Large intestine (tissue), 3 donors: ENCODE measurements at regions not wholly inside any gene's neighbourhood (a gene's known extent, or its start where the extent isn't known, plus 50 kb on each side); places are given as distances from the start of the nearest gene placed in this dataset.
"Not testable (repeated sequence)": the region's sequence is repeated elsewhere in the genome, so short reads cannot be mapped to it uniquely, and the experiment has no call there.

Source experiments
- DNase-seq, 2 donors: peaks; one replicate each; pipeline versions ENCODE4 v3.0.0 to v3.0.0-alpha.2; 2013
- H3K27ac ChIP-seq: one replicate; pipeline ENCODE4 v1.5.1; 2013; ENCODE audit warnings: low read length
- H3K27me3 ChIP-seq: 2 replicates; pipeline ENCODE4 v1.6.1; 2013; ENCODE audit warnings: low read length; ENCODE audit not compliant: control insufficient read depth, insufficient read depth
- H3K36me3 ChIP-seq: 2 replicates; pipeline ENCODE4 v1.6.1; 2013; ENCODE audit warnings: low read length; ENCODE audit not compliant: control insufficient read depth, insufficient read depth
- H3K4me1 ChIP-seq: one replicate; pipeline ENCODE4 v1.6.1; 2013; ENCODE audit warnings: low read length; ENCODE audit not compliant: control insufficient read depth, insufficient read depth
- H3K4me3 ChIP-seq: one replicate; pipeline ENCODE4 v1.5.1; 2013; ENCODE audit warnings: low read length
- H3K9me3 ChIP-seq: one replicate; pipeline ENCODE4 v1.6.1; 2013; ENCODE audit warnings: mild to moderate bottlenecking, low read depth, low read length, moderate library complexity; ENCODE audit not compliant: control insufficient read depth
- WGBS: methylation state at CpG from one replicate; pipeline ENCODE4 v1.1.5; 2013; ENCODE audit warnings: low lambda C conversion rate; ENCODE audit not compliant: insufficient coverage; 5-methylcytosine and 5-hydroxymethylcytosine counted together

GRCh38 chr7:76797639-76798038 is 170.6 kb upstream of the POMZP3 start:
- H3K4me3 ChIP-seq, DNase-seq, H3K36me3 ChIP-seq, H3K27me3 ChIP-seq, H3K27ac ChIP-seq, H3K4me1 ChIP-seq, H3K9me3 ChIP-seq: not testable (repeated sequence)
- whole genome bisulfite sequencing: 60% methylated on average over 1 of the region's 1 CpG

- not testable (repeated sequence) for H3K27ac ChIP-seq, H3K36me3 ChIP-seq, H3K4me3 ChIP-seq, DNase-seq, H3K27me3 ChIP-seq, H3K9me3 ChIP-seq, H3K4me1 ChIP-seq
Observed at GRCh38 chr7:76780693-76781092, 153.6 kb upstream of the POMZP3 start.

- not testable (repeated sequence) for H3K9me3 ChIP-seq, H3K4me3 ChIP-seq, H3K36me3 ChIP-seq, H3K27ac ChIP-seq, DNase-seq, H3K4me1 ChIP-seq, H3K27me3 ChIP-seq
- WGBS: no CpG with 5 or more reads among the region's 2 CpGs
Observed at GRCh38 chr7:76774279-76774678, 147.2 kb upstream of the POMZP3 start.

- not testable (repeated sequence) for DNase-seq, H3K27ac ChIP-seq, H3K4me3 ChIP-seq, H3K27me3 ChIP-seq, H3K9me3 ChIP-seq, H3K36me3 ChIP-seq, H3K4me1 ChIP-seq
- WGBS: no CpG with 5 or more reads among the region's 1 CpG
Observed at GRCh38 chr7:76771980-76772379, 144.9 kb upstream of the POMZP3 start.

- H3K36me3 ChIP-seq, H3K27ac ChIP-seq, H3K27me3 ChIP-seq, H3K4me1 ChIP-seq, H3K9me3 ChIP-seq, H3K4me3 ChIP-seq: not testable (repeated sequence)
- WGBS: no CpG with 5 or more reads among the region's 3 CpGs
- peak; percentile 33 to 66 for DNase-seq
Observed at GRCh38 chr7:76763977-76764376, 136.9 kb upstream of the POMZP3 start.

GRCh38 chr7:76760546-76761220 is 133.6 kb upstream of the POMZP3 start:
- not testable (repeated sequence) for DNase-seq, H3K9me3 ChIP-seq, H3K4me1 ChIP-seq, H3K4me3 ChIP-seq, H3K27ac ChIP-seq, H3K27me3 ChIP-seq, H3K36me3 ChIP-seq

- not testable (repeated sequence) for H3K4me1 ChIP-seq, H3K36me3 ChIP-seq, H3K4me3 ChIP-seq, DNase-seq, H3K27ac ChIP-seq, H3K9me3 ChIP-seq, H3K27me3 ChIP-seq
- WGBS: no CpG with 5 or more reads among the region's 4 CpGs
Observed at GRCh38 chr7:76739538-76739937, 112.5 kb upstream of the POMZP3 start.

- H3K27me3 ChIP-seq, H3K4me1 ChIP-seq, H3K4me3 ChIP-seq, DNase-seq, H3K36me3 ChIP-seq, H3K27ac ChIP-seq, H3K9me3 ChIP-seq: not testable (repeated sequence)
- WGBS: no CpG with 5 or more reads among the region's 2 CpGs
Observed at GRCh38 chr7:76736724-76737123, 109.6 kb upstream of the POMZP3 start.

- not testable (repeated sequence) for DNase-seq, H3K27me3 ChIP-seq, H3K4me3 ChIP-seq, H3K4me1 ChIP-seq, H3K27ac ChIP-seq, H3K36me3 ChIP-seq, H3K9me3 ChIP-seq
- no CpG with 5 or more reads among the region's 1 CpG for WGBS
Observed at GRCh38 chr7:76736091-76736490, 109.0 kb upstream of the POMZP3 start.

- not testable (repeated sequence) for DNase-seq, H3K27me3 ChIP-seq, H3K27ac ChIP-seq, H3K36me3 ChIP-seq, H3K4me1 ChIP-seq, H3K9me3 ChIP-seq, H3K4me3 ChIP-seq
- WGBS: no CpG with 5 or more reads among the region's 1 CpG
Observed at GRCh38 chr7:76735668-76736067, 108.6 kb upstream of the POMZP3 start.

- not testable (repeated sequence) for DNase-seq, H3K4me3 ChIP-seq, H3K9me3 ChIP-seq, H3K27me3 ChIP-seq, H3K36me3 ChIP-seq, H3K27ac ChIP-seq, H3K4me1 ChIP-seq
- no CpG with 5 or more reads among the region's 23 CpGs for WGBS
Observed at GRCh38 chr7:76728571-76728974, 101.5 kb upstream of the POMZP3 start.
